Aorta (tissue), 5 donors: ENCODE measurements at regions not wholly inside any gene's neighbourhood (a gene's known extent, or its start where the extent isn't known, plus 50 kb on each side); places are given as distances from the start of the nearest gene placed in this dataset.
"Not testable (repeated sequence)": the region's sequence is repeated elsewhere in the genome, so short reads cannot be mapped to it uniquely, and the experiment has no call there.

Source experiments
- ATAC-seq: fragments of 200-7000 bp; cut with Tn5 transposase; one replicate; pipeline ENCODE4 v1.9.1; 2022; ENCODE audit warnings: moderate library complexity; ENCODE audit not compliant: low FRiP score
- DNase-seq, 2 donors: peaks; one replicate each; pipeline ENCODE4 v3.0.0-alpha.2; 2020
- H3K27ac ChIP-seq, 2 donors: one replicate each; pipeline ENCODE4 v1.5.1; 2013; ENCODE audit warnings: low read length in 2 of 2, mild to moderate bottlenecking in 2 of 2, moderate library complexity in 2 of 2, control low read depth in 1 of 2, inconsistent platforms in 1 of 2, low read depth in 1 of 2
- H3K27me3 ChIP-seq, 2 donors: one replicate each; pipeline ENCODE4 v1.6.1; 2013; ENCODE audit warnings: control low read depth in 1 of 2, low read length in 1 of 2, mild to moderate bottlenecking in 1 of 2, moderate library complexity in 1 of 2; ENCODE audit not compliant: insufficient read depth in 2 of 2, control insufficient read depth in 1 of 2
- H3K36me3 ChIP-seq, 2 donors: one replicate each; pipeline ENCODE4 v1.6.1; 2013; ENCODE audit warnings: control low read depth in 1 of 2, low read length in 1 of 2, mild to moderate bottlenecking in 1 of 2; ENCODE audit not compliant: insufficient read depth in 2 of 2, control insufficient read depth in 1 of 2
- H3K4me1 ChIP-seq, 2 donors: one replicate each; pipeline ENCODE4 v1.6.1; 2013; ENCODE audit warnings: low read length in 2 of 2, control low read depth in 1 of 2, mild to moderate bottlenecking in 1 of 2, moderate library complexity in 1 of 2; ENCODE audit not compliant: insufficient read depth in 2 of 2, control insufficient read depth in 1 of 2
- H3K4me3 ChIP-seq, 2 donors: one replicate each; pipeline ENCODE4 v1.5.1; 2013; ENCODE audit warnings: low read length in 2 of 2, control low read depth in 1 of 2, mild to moderate bottlenecking in 1 of 2
- H3K9me3 ChIP-seq: one replicate; pipeline ENCODE4 v1.6.1; 2013; ENCODE audit warnings: mild to moderate bottlenecking, low read length; ENCODE audit not compliant: control insufficient read depth
- WGBS, 2 donors: extraction: QIAGEN DNeasy Blood & Tissue Kit; methylation state at CpG; one replicate each; pipeline ENCODE4 v1.1.7; 2013; 5-methylcytosine and 5-hydroxymethylcytosine counted together
- intact Hi-C, 2 donors: fragments of 100-400 bp; cut with DNase I; formaldehyde crosslinking; loops; one replicate each; pipeline versions ENCODE4 v1.14.2 to v1.15.0; 2022
- donor health status: healthy with polysubstance abuse.
- donor health status: Bipolar disorder and iron deficiency.
- donor health status: DM: no; HTN: no; CAD: no.
- donor health status: DM: no; HTN: no; CAD: no.
- donor health status: DM: yes; HTN: yes; CAD: no.

DNA sequence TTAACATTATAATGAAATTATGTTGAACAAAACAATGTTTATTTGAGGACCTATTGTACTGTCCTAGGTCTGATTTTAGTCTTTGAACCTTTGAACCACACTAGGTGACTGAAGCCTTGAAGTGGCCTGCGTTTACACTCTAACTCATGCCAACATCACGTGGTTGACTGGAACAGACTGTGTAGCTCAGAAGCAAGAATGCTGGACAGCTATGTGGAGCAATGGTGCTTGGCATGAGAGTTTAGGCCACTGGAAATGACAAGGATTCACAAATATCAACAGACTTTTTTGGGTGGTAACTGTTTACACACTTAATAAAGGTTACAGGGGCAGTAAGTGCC lies 391.5 kb downstream of the RAP2B start:
- intact Hi-C loops = no loop called here
- Histone ChIP-seq H3K27me3 (no peaks in the 10 kb centered on the region), H3K36me3 (no peaks in the 10 kb centered on the region), H3K4me3 (no peak overlapping the region), H3K4me1 (no peaks in the 10 kb centered on the region), H3K9me3 (no peaks in the 10 kb centered on the region), H3K27ac (no peak overlapping the region)
- ATAC-seq (no peak), DNase-seq (no peak)
- WGBS, 2 donors = 65% methylated on average over 2 of the region's 2 CpGs

DNA sequence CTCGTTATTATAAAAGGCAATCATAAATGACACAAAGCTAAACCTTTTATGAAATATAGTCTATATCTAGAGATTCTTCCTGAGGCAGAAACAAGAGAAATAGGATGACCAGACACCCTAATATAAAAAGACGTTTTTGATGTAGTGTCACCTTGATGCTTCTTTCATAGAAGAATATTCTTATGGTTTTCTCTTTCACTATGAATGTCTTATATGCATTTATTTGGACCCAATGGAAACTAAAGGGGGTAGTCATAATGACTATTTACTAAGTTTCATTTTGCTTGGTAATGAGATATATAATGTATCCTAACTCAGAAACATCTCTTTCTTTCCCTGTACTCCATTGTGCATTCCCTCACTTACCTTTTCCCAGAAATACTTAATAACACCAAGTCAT lies 393.9 kb downstream of the RAP2B start:
- no peak overlapping the region for H3K27ac ChIP-seq
- H3K4me3 ChIP-seq = no peak overlapping the region
- ATAC-seq (no peak), DNase-seq (no peak)
- no peaks in the 10 kb centered on the region for H3K36me3 ChIP-seq
- intact Hi-C loops = no loop called here
- no peaks in the 10 kb centered on the region for H3K9me3 ChIP-seq
- WGBS, 2 donors = 22 to 64% methylated on average over 2 of the region's 2 CpGs
- no peaks in the 10 kb centered on the region for H3K4me1 ChIP-seq
- no peaks in the 10 kb centered on the region for H3K27me3 ChIP-seq

- 59 to 73% methylated on average over 1 of the region's 1 CpG for WGBS, 2 donors
- H3K27me3 ChIP-seq, H3K36me3 ChIP-seq, H3K27ac ChIP-seq, H3K4me3 ChIP-seq, intact Hi-C loops, DNase-seq, ATAC-seq, H3K9me3 ChIP-seq, H3K4me1 ChIP-seq: not testable (repeated sequence)
These were observed 397.3 kb downstream of the RAP2B start for GRCh38 chr3:153559366-153559765.

GRCh38 chr3:153567011-153567410 lies 405.0 kb downstream of the RAP2B start:
- no peak overlapping the region for H3K4me3 ChIP-seq
- H3K27me3 ChIP-seq = no peaks in the 10 kb centered on the region
- H3K27ac ChIP-seq = no peak overlapping the region
- ATAC-seq (no peak), DNase-seq (no peak)
- H3K4me1 ChIP-seq = no peaks in the 10 kb centered on the region
- H3K9me3 ChIP-seq = peaks cover 9% of the 10 kb centered on the region
- H3K36me3 ChIP-seq = no peaks in the 10 kb centered on the region
- 30 to 40% methylated on average over 1 of the region's 1 CpG for WGBS, 2 donors
- intact Hi-C loops = no loop called here

- no peak for DNase-seq
- no peak for ATAC-seq
- Histone ChIP-seq H3K9me3 (peaks cover 9% of the 10 kb centered on the region), H3K4me3 (no peak overlapping the region), H3K27ac (no peak overlapping the region), H3K27me3 (no peaks in the 10 kb centered on the region), H3K4me1 (no peaks in the 10 kb centered on the region), H3K36me3 (no peaks in the 10 kb centered on the region)
- intact Hi-C loops = no loop called here
These were observed 405.5 kb downstream of the RAP2B start for GRCh38 chr3:153567556-153567955.

DNA sequence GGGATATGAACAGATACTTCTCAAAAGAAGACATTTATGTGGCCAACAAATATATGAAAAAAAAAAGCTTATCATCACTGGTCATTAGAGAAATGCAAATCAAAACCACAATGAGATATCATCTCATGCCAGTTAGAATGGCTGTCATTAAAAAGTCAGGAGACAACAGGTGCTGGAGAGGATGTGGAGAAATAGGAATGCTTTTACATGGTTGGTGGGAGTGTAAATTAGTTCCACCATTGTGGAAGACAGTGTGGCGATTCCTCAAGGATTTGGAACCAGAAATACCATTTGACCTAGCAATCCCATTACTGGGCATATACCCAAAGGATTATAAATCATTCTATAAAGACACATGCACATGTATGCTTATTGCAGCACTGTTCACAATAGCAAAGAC lies 408.5 kb downstream of the RAP2B start:
- H3K27ac ChIP-seq, DNase-seq, H3K9me3 ChIP-seq, intact Hi-C loops, ATAC-seq, H3K27me3 ChIP-seq, H3K36me3 ChIP-seq, H3K4me1 ChIP-seq, H3K4me3 ChIP-seq: not testable (repeated sequence)
- WGBS, 2 donors = 92 to 93% methylated on average over 1 of the region's 1 CpG

GRCh38 chr3:153572165-153572564 lies 410.1 kb downstream of the RAP2B start:
- ATAC-seq (no peak), DNase-seq (no peak)
- no peaks in the 10 kb centered on the region for H3K27me3 ChIP-seq
- WGBS, 2 donors = 90 to 91% methylated on average over 3 of the region's 3 CpGs
- H3K4me3 ChIP-seq = no peak overlapping the region
- H3K36me3 ChIP-seq = no peaks in the 10 kb centered on the region
- intact Hi-C loops = no loop called here
- H3K9me3 ChIP-seq = no peaks in the 10 kb centered on the region
- no peak overlapping the region for H3K27ac ChIP-seq
- no peaks in the 10 kb centered on the region for H3K4me1 ChIP-seq

GRCh38 chr3:153572654-153573053 lies 410.6 kb downstream of the RAP2B start:
- ATAC-seq (no peak), DNase-seq (no peak)
- Histone ChIP-seq H3K27ac (no peak overlapping the region), H3K4me1 (no peaks in the 10 kb centered on the region), H3K4me3 (no peak overlapping the region), H3K36me3 (no peaks in the 10 kb centered on the region), H3K27me3 (no peaks in the 10 kb centered on the region), H3K9me3 (no peaks in the 10 kb centered on the region)
- intact Hi-C loops = no loop called here
- WGBS, 2 donors = 84 to 88% methylated on average over 2 of the region's 2 CpGs

DNA sequence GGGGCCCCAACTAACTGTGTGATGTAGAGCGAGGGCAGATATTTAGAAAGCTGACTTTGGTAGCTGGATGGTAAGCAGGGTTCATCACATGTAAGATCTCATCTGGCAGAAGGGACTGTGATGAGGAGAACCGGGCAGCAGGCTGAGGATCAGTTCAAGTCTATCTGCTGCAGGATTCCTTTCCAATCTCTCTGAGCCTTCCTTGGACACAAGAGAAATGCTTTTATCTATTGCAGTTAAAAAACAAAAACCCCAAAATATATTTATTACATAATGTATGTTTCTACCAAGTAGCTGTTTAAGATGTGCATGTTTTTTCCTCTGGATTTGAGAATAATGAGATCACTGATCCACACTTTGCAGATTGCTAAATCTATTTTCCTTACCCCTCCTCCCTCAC lies 411.5 kb downstream of the RAP2B start:
- Histone ChIP-seq H3K27me3 (no peaks in the 10 kb centered on the region), H3K4me1 (no peaks in the 10 kb centered on the region), H3K9me3 (no peaks in the 10 kb centered on the region), H3K36me3 (no peaks in the 10 kb centered on the region), H3K27ac (no peak overlapping the region), H3K4me3 (no peak overlapping the region)
- DNase-seq = no peak
- no peak for ATAC-seq
- 88 to 89% methylated on average over 2 of the region's 2 CpGs for WGBS, 2 donors
- intact Hi-C loops = no loop called here

- Histone ChIP-seq H3K4me3 (no peak overlapping the region), H3K4me1 (no peaks in the 10 kb centered on the region), H3K9me3 (no peaks in the 10 kb centered on the region), H3K27me3 (no peaks in the 10 kb centered on the region), H3K27ac (no peak overlapping the region), H3K36me3 (no peaks in the 10 kb centered on the region)
- 34% methylated on average over 2 of the region's 2 CpGs for WGBS, 2 donors
- ATAC-seq = no peak
- intact Hi-C loops = no loop called here
- no peak for DNase-seq
These were observed 412.4 kb downstream of the RAP2B start for GRCh38 chr3:153574445-153574844.
